Liver (tissue), 3 donors: ENCODE measurements at regions not wholly inside any gene's neighbourhood (a gene's known extent, or its start where the extent isn't known, plus 50 kb on each side); places are given as distances from the start of the nearest gene placed in this dataset.

Source experiments
- ATF3 ChIP-seq: IDR thresholded peaks from 2 replicates; pipeline ENCODE4 v1.6.1; 2016; ENCODE audit warnings: antibody characterized with exemption
- CTCF ChIP-seq: fragments of 150-350 bp; IDR thresholded peaks from 2 replicates; pipeline ENCODE4 v1.5.1; 2017; ENCODE audit warnings: improper control_type of control experiment, low read depth, low read length; ENCODE audit not compliant: missing input control
- MAX ChIP-seq: IDR thresholded peaks from 2 replicates; pipeline ENCODE4 v1.6.1; 2016; ENCODE audit warnings: antibody characterized with exemption
- SP1 ChIP-seq: IDR thresholded peaks from 2 replicates; pipeline ENCODE4 v1.6.1; 2018; ENCODE audit warnings: antibody characterized with exemption, mild to moderate bottlenecking
- YY1 ChIP-seq: IDR thresholded peaks from 2 replicates; pipeline ENCODE4 v1.6.1; 2016; ENCODE audit warnings: antibody characterized with exemption, mild to moderate bottlenecking
- ZBTB33 ChIP-seq: IDR thresholded peaks from 2 replicates; pipeline ENCODE4 v1.6.1; 2016; ENCODE audit warnings: antibody characterized with exemption
- donor health status: healthy.
- donor health status: healthy.

DNA sequence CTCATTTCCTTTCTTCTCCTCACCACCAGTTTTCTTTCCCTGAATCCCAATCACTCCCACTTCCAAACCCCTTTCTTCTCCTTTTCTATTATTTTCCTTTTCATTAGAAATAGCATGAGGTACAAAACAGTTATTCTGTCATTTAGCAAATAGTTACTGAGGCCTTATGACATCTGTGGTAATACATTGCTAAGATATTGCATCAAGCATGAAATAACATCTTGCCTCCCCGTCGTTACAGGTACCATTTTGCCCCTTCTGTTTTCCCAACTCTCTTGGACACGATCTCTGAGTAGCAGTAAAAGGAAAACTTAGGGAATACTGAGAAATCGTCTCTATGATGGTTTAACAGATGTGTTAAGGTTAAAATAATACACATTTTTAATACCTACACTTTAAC is 175.8 kb upstream of the SOX5 start:
- TF ChIP-seq ZBTB33 (no peak), CTCF (no peak), SP1 (no peak), ATF3 (no peak), MAX (no peak), YY1 (no peak)
